Thoracic aorta (tissue), 2 donors: ENCODE measurements at regions not wholly inside any gene's neighbourhood (a gene's known extent, or its start where the extent isn't known, plus 50 kb on each side); places are given as distances from the start of the nearest gene placed in this dataset.
"Not testable (repeated sequence)": the region's sequence is repeated elsewhere in the genome, so short reads cannot be mapped to it uniquely, and the experiment has no call there.

Source experiments
- ATAC-seq: fragments of 150-250 bp; one replicate; pipeline ENCODE4 v1.8.0; 2017; ENCODE audit warnings: low read depth; ENCODE audit not compliant: insufficient number of reproducible peaks, low FRiP score
- DNase-seq: peaks from one replicate; pipeline ENCODE4 v3.0.0-alpha.2; 2020; ENCODE audit warnings: low spot score
- H3K27ac ChIP-seq, 2 donors: fragments of 200-600 bp; sonication (generic); 1 replicate in 1 of 2; 2 replicates in 1 of 2; pipeline ENCODE4 v1.5.1; 2016; ENCODE audit warnings: mild to moderate bottlenecking in 2 of 2, moderate library complexity in 2 of 2
- H3K27me3 ChIP-seq: fragments of 200-600 bp; sonication (generic); replicated peaks from 2 replicates; pipeline ENCODE4 v1.6.0; 2016; ENCODE audit warnings: mild to moderate bottlenecking; ENCODE audit not compliant: insufficient read depth
- H3K36me3 ChIP-seq: fragments of 200-600 bp; sonication (generic); one replicate; pipeline ENCODE4 v1.5.1; 2016
- H3K4me1 ChIP-seq, 2 donors: fragments of 200-600 bp; sonication (generic); 1 replicate in 1 of 2; 2 replicates in 1 of 2; pipeline versions ENCODE4 v1.5.1 to v1.6.0; 2016; ENCODE audit warnings: low read depth in 2 of 2, mild to moderate bottlenecking in 1 of 2; ENCODE audit not compliant: control insufficient read depth in 1 of 2
- H3K4me3 ChIP-seq: fragments of 200-600 bp; sonication (generic); 2 replicates; pipeline ENCODE4 v1.5.1; 2016; ENCODE audit warnings: mild to moderate bottlenecking
- H3K9me3 ChIP-seq: fragments of 200-600 bp; sonication (generic); 2 replicates; pipeline ENCODE4 v1.5.1; 2016
- CTCF ChIP-seq: fragments of 200-600 bp; sonication (generic); IDR thresholded peaks from one replicate; pipeline ENCODE4 v1.5.1; 2019; ENCODE audit warnings: antibody characterized with exemption

GRCh38 chr11:97570636-97571035 is 1180.8 kb downstream of the JRKL start:
- TF ChIP-seq CTCF, result no peak
- H3K4me3 ChIP-seq, result no peak overlapping the region

GRCh38 chr11:97573771-97574170 is 1184.0 kb downstream of the JRKL start:
- not testable (repeated sequence) for H3K27ac ChIP-seq, H3K9me3 ChIP-seq, DNase-seq, H3K27me3 ChIP-seq, H3K4me1 ChIP-seq, ATAC-seq, H3K36me3 ChIP-seq, H3K4me3 ChIP-seq

More at GRCh38 chr11:97570636-97571035, 1180.8 kb downstream of the JRKL start:
- no peaks in the 10 kb centered on the region for H3K4me1 ChIP-seq
- ATAC-seq, result no peak
- H3K27me3 ChIP-seq, result no peaks in the 10 kb centered on the region
- H3K9me3 ChIP-seq, result no peaks in the 10 kb centered on the region
- no peaks in the 10 kb centered on the region for H3K36me3 ChIP-seq
- DNase-seq, result no peak
- no peak overlapping the region for H3K27ac ChIP-seq

GRCh38 chr11:97574976-97575665 is 1185.3 kb downstream of the JRKL start:
- no peak overlapping the region for H3K4me3 ChIP-seq
- TF ChIP-seq CTCF, result no peak
- no peaks in the 10 kb centered on the region for H3K36me3 ChIP-seq
- no peaks in the 10 kb centered on the region for H3K9me3 ChIP-seq
- DNase-seq, result no peak
- H3K27me3 ChIP-seq, result no peaks in the 10 kb centered on the region
- H3K4me1 ChIP-seq, result no peaks in the 10 kb centered on the region
- H3K27ac ChIP-seq, result no peak overlapping the region
- no peak for ATAC-seq

- no peak for TF ChIP-seq CTCF
- Histone ChIP-seq H3K4me3 (no peak overlapping the region), H3K27ac (no peak overlapping the region), H3K36me3 (no peaks in the 10 kb centered on the region), H3K9me3 (no peaks in the 10 kb centered on the region), H3K4me1 (no peaks in the 10 kb centered on the region), H3K27me3 (no peaks in the 10 kb centered on the region)
- DNase-seq (no peak), ATAC-seq (no peak)
Measured at GRCh38 chr11:97607291-97608000, 1217.6 kb downstream of the JRKL start.

GRCh38 chr11:97610000-97610399 is 1220.2 kb downstream of the JRKL start:
- H3K36me3 ChIP-seq, result no peaks in the 10 kb centered on the region
- no peak overlapping the region for H3K4me3 ChIP-seq
- H3K9me3 ChIP-seq, result no peaks in the 10 kb centered on the region
- no peak for TF ChIP-seq CTCF
- no peaks in the 10 kb centered on the region for H3K4me1 ChIP-seq
- no peaks in the 10 kb centered on the region for H3K27me3 ChIP-seq
- DNase-seq, result no peak
- no peak overlapping the region for H3K27ac ChIP-seq
- ATAC-seq, result no peak
